ENCODE measurements at regions not wholly inside any gene's neighbourhood (a gene's known extent, or its start where the extent isn't known, plus 50 kb on each side); places are given as distances from the start of the nearest gene placed in this dataset.

DNA sequence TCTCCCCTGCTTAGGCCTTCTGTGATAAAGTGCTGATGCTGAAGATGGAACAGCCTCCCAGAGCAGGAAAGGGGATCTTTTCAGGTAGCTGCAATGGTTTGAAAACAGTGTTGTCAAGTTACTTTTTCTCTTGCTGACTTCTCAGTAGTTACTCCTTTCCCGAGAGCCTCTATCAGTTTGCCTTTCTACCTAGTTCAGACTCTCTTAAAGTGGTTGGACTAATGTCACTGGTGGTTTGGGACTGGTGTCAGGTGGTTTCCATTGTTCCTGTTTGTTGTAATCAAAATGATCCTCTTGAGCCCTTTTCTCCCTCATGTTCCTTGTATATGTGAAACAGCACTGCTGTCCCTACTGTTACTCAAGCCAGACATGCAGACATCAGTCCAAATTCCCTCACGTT is 91.4 kb downstream of the FAM217A start:
- Histone ChIP-seq H3K79me2 (ENCODE audit: insufficient read depth, low read length) (no peaks in the 10 kb centered on the region), H3K9me2 (replicated peaks; ENCODE audit: low read depth, low read length) (no peaks in the 10 kb centered on the region), H3K4me1 (ENCODE audit: insufficient read depth, low read length, poor library complexity, severe bottlenecking) (no peaks in the 10 kb centered on the region), H3F3A (ENCODE audit: low read depth) (no peaks in the 10 kb centered on the region), H3K9ac (ENCODE audit: low read depth, low read length, poor library complexity, severe bottlenecking) (no peak overlapping the region), H3K36me3 (ENCODE audit: insufficient read depth, low read length) (no peaks in the 10 kb centered on the region), H3K4me2 (ENCODE audit: low read depth, low read length, poor library complexity, severe bottlenecking) (no peak overlapping the region), H2AFZ (ENCODE audit: low read length) (no peak overlapping the region), H3K4me3 (ENCODE audit: low read length, poor library complexity, severe bottlenecking) (no peak overlapping the region), H3K27me3 (ENCODE audit: insufficient read depth, low read length, poor library complexity, severe bottlenecking) (no peaks in the 10 kb centered on the region), H3K9me3 (ENCODE audit: insufficient read depth, low read depth, low read length) (no peaks in the 10 kb centered on the region), H4K20me1 (ENCODE audit: insufficient read depth, low read length, poor library complexity, severe bottlenecking) (no peaks in the 10 kb centered on the region)
- TF ChIP-seq EZH2phosphoT487 (IDR thresholded peaks at IDR 0.05; ENCODE audit: borderline replicate concordance) = no peak
- TF ChIP-seq, protein P1, sequence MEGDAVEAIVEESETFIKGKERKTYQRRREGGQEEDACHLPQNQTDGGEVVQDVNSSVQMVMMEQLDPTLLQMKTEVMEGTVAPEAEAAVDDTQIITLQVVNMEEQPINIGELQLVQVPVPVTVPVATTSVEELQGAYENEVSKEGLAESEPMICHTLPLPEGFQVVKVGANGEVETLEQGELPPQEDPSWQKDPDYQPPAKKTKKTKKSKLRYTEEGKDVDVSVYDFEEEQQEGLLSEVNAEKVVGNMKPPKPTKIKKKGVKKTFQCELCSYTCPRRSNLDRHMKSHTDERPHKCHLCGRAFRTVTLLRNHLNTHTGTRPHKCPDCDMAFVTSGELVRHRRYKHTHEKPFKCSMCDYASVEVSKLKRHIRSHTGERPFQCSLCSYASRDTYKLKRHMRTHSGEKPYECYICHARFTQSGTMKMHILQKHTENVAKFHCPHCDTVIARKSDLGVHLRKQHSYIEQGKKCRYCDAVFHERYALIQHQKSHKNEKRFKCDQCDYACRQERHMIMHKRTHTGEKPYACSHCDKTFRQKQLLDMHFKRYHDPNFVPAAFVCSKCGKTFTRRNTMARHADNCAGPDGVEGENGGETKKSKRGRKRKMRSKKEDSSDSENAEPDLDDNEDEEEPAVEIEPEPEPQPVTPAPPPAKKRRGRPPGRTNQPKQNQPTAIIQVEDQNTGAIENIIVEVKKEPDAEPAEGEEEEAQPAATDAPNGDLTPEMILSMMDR (conservative IDR thresholded peaks at IDR 0.05; ENCODE audit: low read length) = no peak

- Histone ChIP-seq H4K20me1 (ENCODE audit: insufficient read depth, low read length, poor library complexity, severe bottlenecking) (no peaks in the 10 kb centered on the region), H3K9me2 (replicated peaks; ENCODE audit: low read depth, low read length) (no peaks in the 10 kb centered on the region)
These were observed 88.0 kb downstream of the FAM217A start for GRCh38 chr6:3990692-3991491.

DNA sequence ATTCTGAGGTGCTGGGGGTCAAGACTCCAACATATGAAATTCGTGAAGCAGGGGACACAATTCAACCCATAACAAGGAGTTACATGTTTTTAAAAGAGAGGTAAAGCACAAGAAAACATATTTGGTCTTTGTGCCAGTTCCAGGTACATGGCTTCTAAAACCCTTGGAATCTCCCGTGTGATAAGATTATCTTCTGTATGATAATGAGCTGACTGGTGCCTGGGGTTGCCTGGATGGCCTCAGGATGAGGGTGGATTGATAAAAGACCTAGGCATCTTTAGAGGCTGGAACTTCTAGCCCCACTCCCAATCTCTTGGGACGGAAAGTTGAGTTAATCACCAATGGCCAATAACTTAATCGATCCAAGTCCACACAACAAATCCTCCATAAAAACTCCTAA is 87.0 kb downstream of the FAM217A start:
- no peaks in the 10 kb centered on the region for H3K4me1 ChIP-seq (ENCODE audit: insufficient read depth, low read length, poor library complexity, severe bottlenecking)
- no peak for TF ChIP-seq EZH2phosphoT487 (IDR thresholded peaks at IDR 0.05; ENCODE audit: borderline replicate concordance)
- TF ChIP-seq, protein P1 (conservative IDR thresholded peaks at IDR 0.05; ENCODE audit: low read length) = no peak
- no peaks in the 10 kb centered on the region for H3K9me2 ChIP-seq (replicated peaks; ENCODE audit: low read depth, low read length)
- H4K20me1 ChIP-seq (ENCODE audit: insufficient read depth, low read length, poor library complexity, severe bottlenecking) = no peaks in the 10 kb centered on the region
- no peaks in the 10 kb centered on the region for H3F3A ChIP-seq (ENCODE audit: low read depth)
- no peak overlapping the region for H2AFZ ChIP-seq (ENCODE audit: low read length)
- no peak overlapping the region for H3K9ac ChIP-seq (ENCODE audit: low read depth, low read length, poor library complexity, severe bottlenecking)
- no peak overlapping the region for H3K4me2 ChIP-seq (ENCODE audit: low read depth, low read length, poor library complexity, severe bottlenecking)
- H3K27me3 ChIP-seq (ENCODE audit: insufficient read depth, low read length, poor library complexity, severe bottlenecking) = no peaks in the 10 kb centered on the region
- no peaks in the 10 kb centered on the region for H3K36me3 ChIP-seq (ENCODE audit: insufficient read depth, low read length)
- H3K79me2 ChIP-seq (ENCODE audit: insufficient read depth, low read length) = no peaks in the 10 kb centered on the region
- no peak overlapping the region for H3K4me3 ChIP-seq (ENCODE audit: low read length, poor library complexity, severe bottlenecking)
- H3K9me3 ChIP-seq (ENCODE audit: insufficient read depth, low read depth, low read length) = no peaks in the 10 kb centered on the region

More at GRCh38 chr6:3990692-3991491, 88.0 kb downstream of the FAM217A start:
- Histone ChIP-seq H3K36me3 (ENCODE audit: insufficient read depth, low read length) (no peaks in the 10 kb centered on the region), H3K27me3 (ENCODE audit: insufficient read depth, low read length, poor library complexity, severe bottlenecking) (no peaks in the 10 kb centered on the region), H3K4me2 (ENCODE audit: low read depth, low read length, poor library complexity, severe bottlenecking) (no peak overlapping the region), H3K9ac (ENCODE audit: low read depth, low read length, poor library complexity, severe bottlenecking) (no peak overlapping the region), H3K4me1 (ENCODE audit: insufficient read depth, low read length, poor library complexity, severe bottlenecking) (no peaks in the 10 kb centered on the region), H3F3A (ENCODE audit: low read depth) (no peaks in the 10 kb centered on the region), H2AFZ (ENCODE audit: low read length) (no peak overlapping the region), H3K9me3 (ENCODE audit: insufficient read depth, low read depth, low read length) (no peaks in the 10 kb centered on the region), H3K4me3 (ENCODE audit: low read length, poor library complexity, severe bottlenecking) (no peak overlapping the region), H3K79me2 (ENCODE audit: insufficient read depth, low read length) (no peaks in the 10 kb centered on the region)
- TF ChIP-seq, protein P1 (conservative IDR thresholded peaks at IDR 0.05; ENCODE audit: low read length) = peak; percentile 91
- no peak for TF ChIP-seq EZH2phosphoT487 (IDR thresholded peaks at IDR 0.05; ENCODE audit: borderline replicate concordance)
